IMR-90 (cell line): ENCODE measurements at regions not wholly inside any gene's neighbourhood (a gene's known extent, or its start where the extent isn't known, plus 50 kb on each side); places are given as distances from the start of the nearest gene placed in this dataset.

Experiments
- ATAC-seq: fragments of 200-7000 bp; cut with Tn5 transposase; 2 replicates; pipeline ENCODE4 v1.9.1; 2020; ENCODE audit warnings: low read depth, mild to moderate bottlenecking, moderate library complexity
- BruUV-seq: library from RNA; stranded (reverse); fragments of 400-500 nt; replicated peaks from 2 replicates; lab custom pipeline; 2021; lab: Mats Ljungman, UMichigan
- CTCF ChIA-PET: fragments of 300-600 bp; formaldehyde crosslinking; extraction: SDS; loops from one replicate; lab custom pipeline; 2021; ENCODE audit warnings: antibody characterized with exemption; lab: Yijun Ruan, JAX
- POLR2A ChIA-PET: fragments of 300-600 bp; sonication (Branson Sonifier 250); formaldehyde crosslinking; loops from one replicate; lab custom pipeline; 2022; ENCODE audit warnings: antibody characterized with exemption; ENCODE audit not compliant: unreplicated experiment; lab: Charles Lee
- DNase-seq: peaks from one replicate; pipeline ENCODE4 v3.0.0; 2013
- H2AFZ ChIP-seq: replicated peaks from 2 replicates; pipeline ENCODE3; 2013; ENCODE audit warnings: low read length, mild to moderate bottlenecking; ENCODE audit not compliant: poor library complexity
- H2AK5ac ChIP-seq: 2 replicates; pipeline ENCODE4 v1.6.1; 2013; ENCODE audit warnings: low read depth, low read length, inconsistent platforms
- H2AK9ac ChIP-seq: replicated peaks from 2 replicates; pipeline ENCODE3; 2013; ENCODE audit warnings: mild to moderate bottlenecking, low read depth, low read length, moderate library complexity; ENCODE audit not compliant: poor library complexity
- H2BK120ac ChIP-seq: 2 replicates; pipeline ENCODE4 v1.6.1; 2013; ENCODE audit warnings: low read depth, low read length, inconsistent platforms
- H2BK15ac ChIP-seq: 3 replicates; pipeline ENCODE4 v1.6.1; 2013; ENCODE audit warnings: low read depth, low read length, inconsistent platforms
- H2BK20ac ChIP-seq: 2 replicates; pipeline ENCODE4 v1.6.1; 2013; ENCODE audit warnings: low read depth, mild to moderate bottlenecking, inconsistent platforms, low read length, moderate library complexity
- H2BK5ac ChIP-seq: 2 replicates; pipeline ENCODE4 v1.6.1; 2013; ENCODE audit warnings: mild to moderate bottlenecking, low read depth, low read length, inconsistent platforms; ENCODE audit not compliant: poor library complexity, severe bottlenecking
- H3K14ac ChIP-seq: replicated peaks from 2 replicates; pipeline ENCODE4 v1.6.1; 2013; ENCODE audit warnings: low read depth, low read length, inconsistent platforms
- H3K18ac ChIP-seq: 2 replicates; pipeline ENCODE4 v1.6.1; 2013; ENCODE audit warnings: low read depth, low read length, control low read depth
- H3K23ac ChIP-seq: 2 replicates; pipeline ENCODE4 v1.6.1; 2013; ENCODE audit warnings: low read depth, low read length, inconsistent platforms
- H3K27ac ChIP-seq: 2 replicates; pipeline ENCODE4 v1.5.1; 2013; ENCODE audit warnings: mild to moderate bottlenecking, control low read depth, low read length; ENCODE audit not compliant: insufficient read depth
- H3K27me3 ChIP-seq: 2 replicates; pipeline ENCODE4 v1.6.1; 2013; ENCODE audit warnings: low read length; ENCODE audit not compliant: control insufficient read depth, insufficient read depth
- H3K36me3 ChIP-seq: 2 replicates; pipeline ENCODE4 v1.6.1; 2013; ENCODE audit warnings: low read length, mixed read lengths; ENCODE audit not compliant: control insufficient read depth, insufficient read depth
- H3K4ac ChIP-seq: 2 replicates; pipeline ENCODE4 v1.6.1; 2013; ENCODE audit warnings: low read depth, low read length, inconsistent platforms
- H3K4me1 ChIP-seq: 2 replicates; pipeline ENCODE4 v1.6.1; 2013; ENCODE audit warnings: low read length, mixed read lengths; ENCODE audit not compliant: control insufficient read depth, insufficient read depth
- H3K4me2 ChIP-seq: 2 replicates; pipeline ENCODE4 v1.6.1; 2013; ENCODE audit warnings: low read depth, mild to moderate bottlenecking, control low read depth, low read length, moderate library complexity
- H3K4me3 ChIP-seq: 2 replicates; pipeline ENCODE4 v1.5.1; 2013; ENCODE audit warnings: low read depth, mild to moderate bottlenecking, control low read depth, low read length, moderate library complexity; ENCODE audit not compliant: insufficient read depth
- H3K56ac ChIP-seq: 2 replicates; pipeline ENCODE4 v1.6.1; 2013; ENCODE audit warnings: low read length, inconsistent platforms; ENCODE audit not compliant: insufficient read depth; ENCODE audit errors: extremely low read depth
- H3K79me1 ChIP-seq, 2 experiments: 2 replicates each; pipeline ENCODE4 v1.6.1; 2013; ENCODE audit warnings: low read length in 2 of 2, inconsistent platforms in 1 of 2, low read depth in 1 of 2
- H3K9ac ChIP-seq: 2 replicates; pipeline ENCODE4 v1.6.1; 2013; ENCODE audit warnings: low read depth, low read length, control low read depth
- H3K9me1 ChIP-seq: 2 replicates; pipeline ENCODE4 v1.6.1; 2013; ENCODE audit warnings: low read length, inconsistent platforms; ENCODE audit not compliant: insufficient read depth
- H3K9me3 ChIP-seq: 2 replicates; pipeline ENCODE4 v1.6.1; 2013; ENCODE audit warnings: low read length; ENCODE audit not compliant: control insufficient read depth, insufficient read depth
- H4K20me1 ChIP-seq: 2 replicates; pipeline ENCODE4 v1.6.1; 2013; ENCODE audit warnings: low read length, inconsistent platforms; ENCODE audit not compliant: insufficient read depth
- H4K5ac ChIP-seq: 2 replicates; pipeline ENCODE4 v1.6.1; 2013; ENCODE audit warnings: mild to moderate bottlenecking, low read depth, low read length, control low read depth
- H4K8ac ChIP-seq, 2 experiments: 2 replicates each; pipeline ENCODE4 v1.6.1; 2013; ENCODE audit warnings: low read depth in 2 of 2, low read length in 2 of 2, control low read depth in 1 of 2, inconsistent platforms in 1 of 2
- H4K91ac ChIP-seq: 2 replicates; pipeline ENCODE4 v1.6.1; 2013; ENCODE audit warnings: low read depth, low read length, inconsistent platforms; ENCODE audit not compliant: insufficient read depth
- BHLHE40 ChIP-seq: fragments of 150-350 bp; IDR thresholded peaks from 2 replicates; pipeline ENCODE4 v1.6.1; 2016; ENCODE audit warnings: mild to moderate bottlenecking, low read depth, low read length
- CHD1 ChIP-seq: IDR thresholded peaks from 2 replicates; pipeline ENCODE4 v1.6.1; 2012; ENCODE audit warnings: low read depth, low read length, improper control_type of control experiment
- CTCF ChIP-seq: conservative IDR thresholded peaks from 2 replicates; pipeline ENCODE4 v1.5.1; 2012; ENCODE audit warnings: mild to moderate bottlenecking, low read depth, low read length, improper control_type of control experiment
- FOS ChIP-seq: fragments of 150-350 bp; IDR thresholded peaks from 2 replicates; pipeline ENCODE4 v1.6.1; 2016; ENCODE audit warnings: low read depth, low read length
- MAFK ChIP-seq: IDR thresholded peaks from 2 replicates; pipeline ENCODE4 v1.6.1; 2012; ENCODE audit warnings: low read depth, low read length, improper control_type of control experiment
- MAZ ChIP-seq: IDR thresholded peaks from 2 replicates; pipeline ENCODE4 v1.6.1; 2012; ENCODE audit warnings: low read depth, mild to moderate bottlenecking, low read length, improper control_type of control experiment, moderate library complexity, borderline replicate concordance
- MXI1 ChIP-seq: IDR thresholded peaks from 2 replicates; pipeline ENCODE4 v1.6.1; 2012; ENCODE audit warnings: low read depth, mild to moderate bottlenecking, low read length, moderate library complexity, borderline replicate concordance
- NFE2L2 ChIP-seq: fragments of 150-350 bp; IDR thresholded peaks from 2 replicates; pipeline ENCODE4 v1.6.1; 2016; ENCODE audit warnings: low read depth, mild to moderate bottlenecking, low read length
- POLR2A ChIP-seq: IDR thresholded peaks from 2 replicates; pipeline ENCODE4 v1.6.1; 2012; ENCODE audit warnings: mild to moderate bottlenecking, low read depth, low read length
- RAD21 ChIP-seq: IDR thresholded peaks from 2 replicates; pipeline ENCODE4 v1.6.1; 2012; ENCODE audit warnings: low read length, improper control_type of control experiment
- RCOR1 ChIP-seq: IDR thresholded peaks from 2 replicates; pipeline ENCODE4 v1.6.1; 2012; ENCODE audit warnings: mild to moderate bottlenecking, low read length, improper control_type of control experiment; ENCODE audit not compliant: insufficient replicate concordance
- RFX5 ChIP-seq: IDR thresholded peaks from 2 replicates; pipeline ENCODE4 v1.8.0; 2012; ENCODE audit warnings: low read depth, mild to moderate bottlenecking, low read length, moderate library complexity
- USF2 ChIP-seq: fragments of 150-350 bp; IDR thresholded peaks from 2 replicates; pipeline ENCODE4 v1.6.1; 2017; ENCODE audit warnings: mild to moderate bottlenecking, antibody characterized with exemption, low read length, low read depth
- WGBS, 2 experiments: methylation state at CpG; one replicate each; pipeline versions ENCODE4 v1.1.5 to v1.1.7; 2013; ENCODE audit warnings: missing lambda C conversion rate in 2 of 2; ENCODE audit not compliant: insufficient read length in 1 of 2; ENCODE audit errors: extremely low coverage in 2 of 2; 5-methylcytosine and 5-hydroxymethylcytosine counted together
- dilution Hi-C: fragments of 300-500 bp; cut with HindIII; formaldehyde crosslinking; loops from one replicate; pipeline ENCODE4 v1.14.3; 2018; ENCODE audit warnings: low sequenced_read_pairs; ENCODE audit not compliant: unreplicated experiment
- in situ Hi-C: fragments of 300-500 bp; cut with MboI; formaldehyde crosslinking; loops from 3 replicates; pipeline ENCODE4 v1.14.3; 2019; ENCODE audit warnings: low sequenced_read_pairs, inconsistent platforms, mixed read lengths
- intact Hi-C: fragments of 100-400 bp; cut with micrococcal nuclease; formaldehyde crosslinking; loops from 2 replicates; pipeline ENCODE4 v1.10.0; 2022

DNA sequence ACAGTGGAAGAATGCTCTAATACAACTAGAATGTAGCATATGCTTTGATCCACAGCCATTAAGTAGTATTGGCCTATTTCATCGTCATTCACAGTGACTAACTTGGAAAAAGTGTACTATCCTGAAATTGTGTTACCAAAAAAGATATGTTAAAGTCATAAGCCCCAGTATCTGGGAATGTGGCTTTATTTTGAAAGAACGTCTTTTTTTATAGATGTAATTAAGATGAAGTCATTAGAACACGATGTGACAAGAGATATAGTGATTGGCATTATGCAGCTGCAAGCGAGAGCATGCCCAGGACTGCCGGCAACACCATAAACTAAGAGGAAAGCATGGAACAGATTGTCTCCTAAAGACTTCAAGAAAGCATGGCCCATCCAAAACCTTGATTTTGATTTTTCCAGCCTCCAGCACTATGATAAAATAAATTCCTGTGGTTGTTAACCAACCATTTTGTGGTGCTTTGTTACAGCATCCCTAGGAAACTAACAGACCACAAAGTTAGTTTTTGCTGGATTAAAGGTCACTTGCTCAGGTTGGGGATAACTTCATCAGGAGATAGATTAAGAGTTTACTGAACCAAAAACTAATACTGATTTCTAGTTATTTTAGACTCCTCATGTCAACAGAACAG lies 870.6 kb upstream of the LRRC4C start:
- no peak overlapping the region for H4K5ac ChIP-seq
- H3K56ac ChIP-seq: no peak overlapping the region
- no peak overlapping the region for H3K27ac ChIP-seq
- no peak overlapping the region for H3K18ac ChIP-seq
- no peak overlapping the region for H3K23ac ChIP-seq
- CTCF ChIA-PET: no interaction called here
- H2BK120ac ChIP-seq: no peak overlapping the region
- TF ChIP-seq NFE2L2 (no peak), FOS (no peak), RAD21 (no peak), MAFK (no peak), BHLHE40 (no peak), CTCF (no peak), RFX5 (no peak), RCOR1 (no peak), CHD1 (no peak), USF2 (no peak), MAZ (no peak), POLR2A (no peak), MXI1 (no peak)
- no peak overlapping the region for H2AK9ac ChIP-seq
- H2BK15ac ChIP-seq: no peak overlapping the region
- no peak overlapping the region for H4K91ac ChIP-seq
- WGBS, 2 experiments: no CpG with 5 or more reads among the region's 5 CpGs
- DNase-seq (no peak), ATAC-seq (no peak)
- BruUV-seq: no TSS peak
- no peaks in the 10 kb centered on the region for H3K27me3 ChIP-seq
- in situ Hi-C loops (no loop called here), intact Hi-C loops (no loop called here), dilution Hi-C loops (no loop called here)
- H2AK5ac ChIP-seq: no peak overlapping the region
- no peak overlapping the region for H2BK5ac ChIP-seq
- H3K9ac ChIP-seq: no peak overlapping the region
- H2BK20ac ChIP-seq: no peak overlapping the region
- H3K36me3 ChIP-seq: no peaks in the 10 kb centered on the region
- no peak overlapping the region for H3K4ac ChIP-seq
- POLR2A ChIA-PET: no interaction called here
- H3K4me2 ChIP-seq: no peak overlapping the region
- H3K14ac ChIP-seq: no peak overlapping the region
- no peaks in the 10 kb centered on the region for H3K4me1 ChIP-seq
- H3K79me1 ChIP-seq: no peaks in the 10 kb centered on the region
- H3K9me1 ChIP-seq: no peaks in the 10 kb centered on the region
- H2AFZ ChIP-seq: no peak overlapping the region
- H3K4me3 ChIP-seq: no peak overlapping the region
- no peak overlapping the region for H4K8ac ChIP-seq
- H3K9me3 ChIP-seq: no peaks in the 10 kb centered on the region; the same call in 1 of the 2 replicates
- H4K20me1 ChIP-seq: no peaks in the 10 kb centered on the region
